Endothelial cell of umbilical vein (primary cell): ENCODE measurements at regions not wholly inside any gene's neighbourhood (a gene's known extent, or its start where the extent isn't known, plus 50 kb on each side); places are given as distances from the start of the nearest gene placed in this dataset.

Experiments
- BruUV-seq: library from RNA; stranded (reverse); fragments of 400-500 nt; replicated peaks from 2 replicates; lab custom pipeline; 2021; lab: Mats Ljungman, UMichigan
- CTCF ChIA-PET: fragments of 300-600, 350-600 bp; sonication (Branson Sonifier 250); formaldehyde crosslinking; loops from one replicate; lab custom pipeline; 2021; ENCODE audit warnings: antibody characterized with exemption, inconsistent platforms; lab: Charles Lee
- POLR2A ChIA-PET: fragments of 300-600, 350-600 bp; sonication (Branson Sonifier 250); formaldehyde crosslinking; loops from one replicate; lab custom pipeline; 2021; ENCODE audit warnings: antibody characterized with exemption, inconsistent platforms; lab: Charles Lee
- DNase-seq: peaks from one replicate; pipeline ENCODE4 v3.0.0-alpha.2; 2011; ENCODE audit warnings: low read depth, low spot score
- FAIRE-seq: peaks from 2 replicates; lab custom pipeline; 2011; peaks lifted over from hg19 to GRCh38; lab: Jason Lieb, UNC
- H2AFZ ChIP-seq: 2 replicates; pipeline ENCODE4 v1.6.0; 2012; ENCODE audit warnings: low read depth, low read length, control low read depth, inconsistent platforms
- H3K27ac ChIP-seq: 2 replicates; pipeline ENCODE4 v1.5.1; 2011; ENCODE audit warnings: low read depth, mild to moderate bottlenecking, control low read depth, low read length, moderate library complexity; ENCODE audit not compliant: insufficient read depth
- H3K27me3 ChIP-seq, 2 experiments: 2 replicates each; pipeline versions ENCODE4 v1.6.0 to v1.6.1; 2011; ENCODE audit warnings: low read length in 2 of 2, mixed read lengths in 1 of 2; ENCODE audit not compliant: control insufficient read depth in 2 of 2, insufficient read depth in 2 of 2
- H3K36me3 ChIP-seq, 2 experiments: 2 replicates in 1 of 2; 3 replicates in 1 of 2; pipeline ENCODE4 v1.5.1; 2011; ENCODE audit warnings: low read length in 2 of 2, mild to moderate bottlenecking in 1 of 2, moderate library complexity in 1 of 2; ENCODE audit not compliant: control insufficient read depth in 2 of 2, insufficient read depth in 2 of 2; ENCODE audit errors: extremely low read depth in 1 of 2
- H3K4me1 ChIP-seq: 3 replicates; pipeline ENCODE4 v1.5.1; 2011; ENCODE audit warnings: mild to moderate bottlenecking, low read length; ENCODE audit not compliant: control insufficient read depth, insufficient read depth; ENCODE audit errors: extremely low read depth
- H3K4me2 ChIP-seq: 2 replicates; pipeline ENCODE4 v1.6.1; 2011; ENCODE audit warnings: low read length, control low read depth, mixed read lengths; ENCODE audit not compliant: insufficient read depth
- H3K4me3 ChIP-seq, 3 experiments: fragments of 200-600 bp in 1 of 3; sonication (generic), shearing (Covaris generic) in 1 of 3; replicated peaks in 1 of 3; 2 replicates each; pipeline ENCODE4 v1.5.1; 2011 to 2016; ENCODE audit warnings: control low read depth in 3 of 3, low read length in 3 of 3, mild to moderate bottlenecking in 2 of 3, inconsistent platforms in 1 of 3, low read depth in 1 of 3, moderate library complexity in 1 of 3; ENCODE audit not compliant: insufficient read depth in 1 of 3
- H3K79me2 ChIP-seq: 2 replicates; pipeline ENCODE4 v1.6.0; 2012; ENCODE audit warnings: low read length, inconsistent platforms; ENCODE audit not compliant: control insufficient read depth, insufficient read depth
- H3K9ac ChIP-seq: replicated peaks from 2 replicates; pipeline ENCODE3; 2011; ENCODE audit warnings: low read length, control low read depth; ENCODE audit not compliant: insufficient read depth; ENCODE audit errors: extremely low read depth
- H3K9me1 ChIP-seq: replicated peaks from 3 replicates; pipeline ENCODE4 v1.6.0; 2011; ENCODE audit warnings: mild to moderate bottlenecking, low read length; ENCODE audit not compliant: control insufficient read depth, insufficient read depth; ENCODE audit errors: extremely low read depth
- H3K9me3 ChIP-seq: replicated peaks from 2 replicates; pipeline ENCODE4 v1.5.1; 2012; ENCODE audit warnings: low read length, inconsistent platforms; ENCODE audit not compliant: control insufficient read depth, insufficient read depth
- H4K20me1 ChIP-seq: replicated peaks from 2 replicates; pipeline ENCODE3; 2011; ENCODE audit warnings: mild to moderate bottlenecking, low read length; ENCODE audit not compliant: control insufficient read depth, insufficient read depth; ENCODE audit errors: extremely low read depth
- CTCF ChIP-seq, 2 donors: IDR thresholded peaks; 1 replicate in 1 of 2; 2 replicates in 1 of 2; pipeline ENCODE4 v1.5.1; 2011; ENCODE audit warnings: low read length in 2 of 2, mild to moderate bottlenecking in 2 of 2, moderate library complexity in 2 of 2, control low read depth in 1 of 2, inconsistent platforms in 1 of 2, low read depth in 1 of 2; ENCODE audit not compliant: insufficient read depth in 1 of 2; ENCODE audit errors: extremely low read depth in 1 of 2
- EZH2 ChIP-seq: IDR thresholded peaks from 2 replicates; pipeline ENCODE4 v1.6.1; 2012; ENCODE audit warnings: borderline replicate concordance, low read depth, mild to moderate bottlenecking, moderate library complexity, low read length, inconsistent platforms; ENCODE audit not compliant: severe bottlenecking
- FOS ChIP-seq: IDR thresholded peaks from 2 replicates; pipeline ENCODE4 v1.6.1; 2011; ENCODE audit warnings: mild to moderate bottlenecking, low read length, moderate library complexity, borderline replicate concordance; ENCODE audit not compliant: insufficient read depth
- GATA2 ChIP-seq: IDR thresholded peaks from 2 replicates; pipeline ENCODE4 v1.7.0; 2011; ENCODE audit warnings: low read depth, mild to moderate bottlenecking, moderate library complexity, mixed read lengths, low read length; ENCODE audit not compliant: insufficient read length, insufficient read depth
- JUN ChIP-seq: IDR thresholded peaks from 2 replicates; pipeline ENCODE4 v1.6.1; 2011; ENCODE audit warnings: borderline replicate concordance, low read depth; ENCODE audit not compliant: insufficient read length, insufficient read depth
- MAX ChIP-seq: IDR thresholded peaks from 2 replicates; pipeline ENCODE4 v1.6.1; 2011; ENCODE audit not compliant: insufficient read depth, insufficient read length
- MYC ChIP-seq: IDR thresholded peaks from one replicate; pipeline ENCODE4 v1.6.1; 2011; ENCODE audit warnings: mild to moderate bottlenecking, low read depth, low read length
- POLR2A ChIP-seq: IDR thresholded peaks from 2 replicates; pipeline ENCODE4 v1.6.1; 2012; ENCODE audit warnings: low read depth, mild to moderate bottlenecking, control low read depth, low read length
- POLR2AphosphoS5 ChIP-seq: IDR thresholded peaks from 2 replicates; pipeline ENCODE4 v1.6.1; 2012; ENCODE audit warnings: low read depth, mild to moderate bottlenecking, control low read depth, low read length, moderate library complexity; ENCODE audit not compliant: insufficient read depth
- dilution Hi-C: fragments of 300-500 bp; cut with MboI; formaldehyde crosslinking; loops from one replicate; pipeline ENCODE4 v1.15.0; 2019; ENCODE audit warnings: low sequenced_read_pairs; ENCODE audit not compliant: extremely low pct_ligation_motif_present
- intact Hi-C: fragments of 100-400 bp; cut with micrococcal nuclease; formaldehyde crosslinking; loops from one replicate; pipeline ENCODE4 v1.10.0; 2022

- dilution Hi-C loops (no loop called here), intact Hi-C loops (no loop called here)
- H3K9me3 ChIP-seq = no peaks in the 10 kb centered on the region
- no peaks in the 10 kb centered on the region for H3K36me3 ChIP-seq
- TF ChIP-seq EZH2 = no peak
- TF ChIP-seq GATA2 = no peak
- FAIRE-seq (peak; percentile 68), DNase-seq (peak; percentile 90)
- no TSS peak for BruUV-seq
- POLR2A ChIA-PET = no interaction called here
- no peaks in the 10 kb centered on the region for H4K20me1 ChIP-seq
- H3K4me1 ChIP-seq = peaks cover 15% of the 10 kb centered on the region
- H2AFZ ChIP-seq = peak overlapping the region; percentile 90
- peak overlapping the region; percentile 13 for H3K4me2 ChIP-seq
- no peaks in the 10 kb centered on the region for H3K27me3 ChIP-seq
- peak overlapping the region; percentile 29 for H3K27ac ChIP-seq
- no peaks in the 10 kb centered on the region for H3K9me1 ChIP-seq
- CTCF ChIA-PET = interaction anchor here (0.6 to 4.2 kb wide), 11 partner anchors 9 to 133 kb away, joined by 3 to 16 read pairs (median 5); no protein-coding TSS in a partner anchor
- H3K9ac ChIP-seq = no peak overlapping the region
- no peak overlapping the region for H3K4me3 ChIP-seq
- H3K79me2 ChIP-seq = no peaks in the 10 kb centered on the region
Observed at GRCh38 chr2:161090411-161090810, 69.8 kb upstream of the TANK start.

DNA sequence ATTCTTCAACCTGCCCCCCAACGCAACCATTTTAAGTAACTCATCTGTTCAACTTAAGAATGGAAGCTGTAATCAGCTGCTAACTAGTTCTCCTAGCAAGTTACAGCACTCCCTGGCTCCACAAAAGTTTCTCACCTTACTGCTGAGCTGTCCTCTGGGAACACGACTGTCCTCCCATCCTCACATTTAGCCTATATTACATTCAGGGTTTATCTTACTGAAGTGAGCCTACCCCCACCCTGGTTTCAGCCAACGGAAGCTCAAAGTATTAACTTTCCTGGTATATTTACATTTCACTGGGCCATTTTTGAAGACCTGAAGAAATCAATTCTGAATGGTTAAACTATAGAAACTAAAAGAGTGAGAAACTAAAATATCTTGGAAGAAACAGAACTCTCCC lies 64.9 kb upstream of the TANK start:
- H4K20me1 ChIP-seq = no peaks in the 10 kb centered on the region
- H3K79me2 ChIP-seq = no peaks in the 10 kb centered on the region
- no peak overlapping the region for H2AFZ ChIP-seq
- no peak for FAIRE-seq
- CTCF ChIA-PET = interaction anchor here (2.3 kb wide), 1 partner anchor 32 kb away, joined by 10 read pairs; no protein-coding TSS in a partner anchor
- H3K4me1 ChIP-seq = peaks cover 19% of the 10 kb centered on the region
- no peaks in the 10 kb centered on the region for H3K27me3 ChIP-seq
- H3K4me3 ChIP-seq = no peak overlapping the region
- TF ChIP-seq POLR2AphosphoS5 = no peak
- TF ChIP-seq FOS = no peak
- no peak for TF ChIP-seq MAX
- TF ChIP-seq POLR2A = no peak
- TF ChIP-seq JUN = no peak
- no peak for TF ChIP-seq EZH2
- no peak for TF ChIP-seq CTCF (IDR thresholded peaks at IDR 0.05; ENCODE audit: extremely low read depth in 1 of 2, insufficient read depth in 1 of 2, low read depth in 1 of 2, low read length in 2 of 2)
- no peak for TF ChIP-seq GATA2
- no peak for TF ChIP-seq MYC
- dilution Hi-C loops = no loop called here
- H3K27ac ChIP-seq = no peak overlapping the region
- DNase-seq = no peak
- no peaks in the 10 kb centered on the region for H3K9me3 ChIP-seq
- no peak overlapping the region for H3K9ac ChIP-seq
- intact Hi-C loops = no loop called here
- no peak overlapping the region for H3K4me2 ChIP-seq
- BruUV-seq = no TSS peak
- POLR2A ChIA-PET = no interaction called here
- no peaks in the 10 kb centered on the region for H3K9me1 ChIP-seq
- H3K36me3 ChIP-seq = no peaks in the 10 kb centered on the region
